Endothelial cell of hepatic sinusoid (primary cell): ENCODE measurements at regions not wholly inside any gene's neighbourhood (a gene's known extent, or its start where the extent isn't known, plus 50 kb on each side); places are given as distances from the start of the nearest gene placed in this dataset.

Experiments used
- in situ Hi-C: cut with HindIII; loops from 2 replicates; pipeline ENCODE4 v1.10.0; 2017; ENCODE audit warnings: low sequenced_read_pairs

DNA sequence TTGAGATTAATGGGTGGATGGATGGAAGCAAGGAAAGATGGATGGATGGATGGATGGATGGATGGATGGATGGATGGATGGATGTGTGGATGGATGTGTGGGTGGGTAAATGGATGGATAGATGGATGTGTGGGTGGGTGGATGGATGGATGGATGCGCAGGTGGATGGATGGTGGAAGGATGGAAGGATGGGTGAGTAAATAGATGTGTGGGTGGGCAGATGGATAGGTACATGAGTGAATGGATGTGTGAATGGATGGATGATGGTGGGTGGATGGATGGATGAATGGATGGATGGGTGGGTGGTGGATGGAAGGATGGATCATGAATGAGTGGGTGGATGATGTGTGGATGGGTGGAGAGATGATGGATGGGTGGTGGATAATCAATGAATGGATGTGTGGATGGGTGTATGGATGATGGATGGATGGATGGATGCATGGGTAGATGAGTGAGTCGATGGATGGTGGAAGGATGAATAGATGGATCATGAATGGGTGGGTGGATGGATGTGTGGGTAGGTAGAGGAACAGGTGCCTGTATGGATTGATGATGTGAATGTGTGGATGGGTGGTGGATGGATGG lies 375.2 kb downstream of the BRD1 start:
- in situ Hi-C loops, result no loop called here

DNA sequence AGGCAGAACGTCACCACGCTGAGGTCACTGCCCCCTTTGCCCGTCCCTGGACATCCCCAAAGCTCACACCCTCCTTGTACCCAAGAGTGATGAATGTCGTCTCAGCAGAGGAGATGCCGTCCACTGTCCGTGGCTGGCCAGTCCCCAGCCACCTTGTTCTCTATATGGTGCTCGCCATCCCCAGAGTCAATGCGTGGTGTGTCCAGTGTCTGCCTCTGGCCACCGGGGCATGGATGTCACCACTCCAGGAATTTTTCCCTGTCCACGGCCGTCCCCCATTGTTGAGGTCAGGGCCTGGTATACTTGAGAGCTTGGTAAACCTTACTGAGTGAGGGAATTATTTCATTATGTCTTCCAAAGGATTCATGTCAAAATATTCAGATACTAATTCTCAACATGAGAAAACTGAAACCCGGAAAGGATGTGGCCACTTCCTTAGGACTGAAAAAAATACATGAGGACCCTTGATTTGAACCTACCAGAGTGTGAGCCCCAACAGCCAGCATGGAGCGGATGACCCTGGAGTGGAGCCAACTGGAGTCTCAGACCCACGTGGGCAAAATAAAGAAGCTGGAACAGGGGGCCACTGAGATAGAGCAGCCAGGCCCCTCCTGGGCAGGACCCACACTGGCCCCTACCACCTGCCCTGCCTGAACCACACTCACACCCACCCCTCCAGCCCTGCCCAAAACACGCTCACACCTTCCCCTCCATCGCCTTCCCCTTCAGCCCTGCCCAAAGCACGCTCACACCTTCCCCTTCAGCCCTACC lies 376.4 kb downstream of the BRD1 start:
- in situ Hi-C loops, result no loop called here

- in situ Hi-C loops, result no loop called here
Measured at GRCh38 chr22:49450498-49450897, 377.2 kb downstream of the BRD1 start.

DNA sequence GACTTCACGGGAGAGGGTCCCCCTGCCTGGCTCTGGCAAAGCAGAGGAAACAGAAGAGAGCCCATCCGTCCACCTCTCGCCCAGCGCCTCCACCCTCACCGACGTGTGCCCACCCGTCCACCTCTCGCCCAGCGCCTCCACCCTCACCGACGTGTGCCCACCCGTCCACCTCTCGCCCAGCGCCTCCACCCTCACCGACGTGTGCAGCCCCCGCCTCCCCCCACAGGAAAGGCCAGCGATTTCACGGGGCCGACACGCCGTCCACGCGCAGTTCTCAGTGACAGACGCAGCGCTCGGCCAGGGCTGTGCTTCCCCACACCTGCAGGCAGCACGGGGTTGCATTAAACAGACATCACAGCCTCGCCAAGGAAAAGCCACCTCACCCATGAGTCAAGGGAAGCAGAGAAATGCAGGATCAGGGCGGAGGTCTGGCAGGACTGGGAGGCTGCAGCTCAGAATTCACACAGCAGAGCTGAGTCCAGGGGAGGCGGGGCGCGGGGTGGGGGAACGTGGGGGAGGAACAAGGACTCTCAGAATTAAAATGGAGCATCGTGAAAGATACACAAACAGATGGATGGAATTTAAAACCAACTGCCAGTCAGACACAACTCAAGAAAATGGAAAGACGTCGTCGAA lies 377.7 kb downstream of the BRD1 start:
- in situ Hi-C loops, result no loop called here

DNA sequence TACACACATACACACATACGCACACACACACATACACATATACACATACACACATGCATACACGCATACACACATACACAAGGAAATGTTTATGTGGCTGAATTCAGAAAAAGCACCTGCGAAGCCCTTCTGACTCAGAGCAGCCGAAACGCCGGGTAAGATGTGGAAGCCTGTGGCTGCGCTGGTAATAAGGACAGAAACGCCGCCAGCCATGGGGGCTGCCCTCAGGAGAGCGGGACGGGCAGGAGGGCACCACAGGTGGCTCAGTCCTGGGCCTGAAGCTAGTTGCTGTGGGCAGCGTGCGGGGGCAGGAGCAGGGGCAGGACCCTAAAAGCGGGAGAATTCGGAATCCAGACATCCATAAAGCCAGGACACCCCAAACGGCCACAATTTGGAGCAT lies 378.3 kb downstream of the BRD1 start:
- in situ Hi-C loops, result no loop called here

- in situ Hi-C loops, result no loop called here
Measured at GRCh38 chr22:49448526-49448925, 379.1 kb downstream of the BRD1 start.

GRCh38 chr22:49447837-49448236 lies 379.8 kb downstream of the BRD1 start:
- in situ Hi-C loops, result no loop called here

DNA sequence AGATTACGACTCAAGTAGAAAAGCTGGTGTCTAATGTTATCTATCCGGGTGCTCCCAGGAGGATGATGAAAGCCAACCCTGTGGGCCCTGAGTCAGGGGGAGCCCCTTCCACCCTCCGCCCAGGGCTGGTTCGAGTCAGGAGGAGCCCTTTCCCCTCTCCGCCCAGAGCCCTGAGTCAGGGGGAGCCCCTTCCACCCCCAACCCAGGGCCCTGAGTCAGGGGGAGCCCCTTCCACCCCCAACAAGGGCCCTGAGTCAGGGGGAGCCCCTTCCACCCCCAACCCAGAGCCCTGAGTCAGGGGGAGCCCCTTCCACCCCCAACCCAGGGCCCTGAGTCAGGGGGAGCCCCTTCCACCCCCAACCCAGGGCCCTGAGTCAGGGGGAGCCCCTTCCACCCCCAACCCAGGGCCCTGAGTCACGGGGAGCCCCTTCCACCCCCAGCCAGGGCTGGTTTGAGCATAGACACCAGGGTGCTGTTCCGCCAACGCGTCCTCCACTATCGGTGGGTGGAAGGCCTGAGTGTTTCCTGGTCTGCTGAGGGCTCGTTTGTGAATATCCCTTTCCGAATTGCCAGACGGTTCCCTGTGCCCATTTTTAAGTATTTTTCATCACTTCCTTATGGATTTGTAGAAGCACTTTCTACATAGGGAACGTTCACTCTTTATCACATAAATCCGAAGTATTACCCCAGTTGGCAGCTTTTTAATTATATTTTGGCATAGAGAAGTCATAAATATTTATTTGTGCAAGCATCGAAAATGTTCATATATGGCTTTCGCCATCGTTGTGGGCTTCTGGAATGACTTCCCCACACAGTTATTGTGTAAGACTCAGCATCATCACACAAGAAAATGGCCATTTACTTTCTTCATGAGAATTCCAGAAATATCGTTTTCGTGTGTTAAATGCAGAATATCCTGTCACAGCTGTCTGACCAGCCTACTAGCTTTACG lies 380.6 kb downstream of the BRD1 start:
- in situ Hi-C loops, result no loop called here

DNA sequence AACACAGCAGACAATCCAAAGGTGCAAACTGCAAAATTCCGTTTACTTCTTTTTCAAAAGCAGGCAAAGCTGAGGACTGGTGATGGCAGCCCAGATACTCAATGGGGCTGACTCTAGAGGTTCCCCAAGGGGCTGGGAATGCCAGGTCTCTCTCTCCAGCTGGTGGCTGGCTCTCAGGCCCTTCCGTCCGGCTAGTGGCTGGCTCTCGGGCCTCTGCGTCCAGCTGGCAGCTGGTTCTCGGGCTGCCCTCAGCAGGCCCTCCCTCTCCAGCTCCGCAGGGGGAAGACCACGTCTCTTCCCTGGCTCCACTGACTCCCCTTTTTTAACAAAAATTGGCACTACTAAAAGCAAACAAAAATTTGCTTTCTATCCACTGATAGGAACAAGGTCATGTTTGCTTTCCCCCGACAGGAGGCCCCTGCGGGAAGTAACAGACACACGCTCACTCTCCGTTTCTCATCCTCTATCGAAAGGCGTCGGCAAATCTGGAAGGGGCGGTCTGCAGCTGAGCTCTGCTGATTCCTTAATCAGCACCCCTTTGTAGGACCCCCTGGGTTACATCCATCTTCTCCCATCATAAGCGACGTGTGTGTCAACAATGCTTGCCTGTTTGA lies 381.4 kb downstream of the BRD1 start:
- in situ Hi-C loops, result no loop called here

DNA sequence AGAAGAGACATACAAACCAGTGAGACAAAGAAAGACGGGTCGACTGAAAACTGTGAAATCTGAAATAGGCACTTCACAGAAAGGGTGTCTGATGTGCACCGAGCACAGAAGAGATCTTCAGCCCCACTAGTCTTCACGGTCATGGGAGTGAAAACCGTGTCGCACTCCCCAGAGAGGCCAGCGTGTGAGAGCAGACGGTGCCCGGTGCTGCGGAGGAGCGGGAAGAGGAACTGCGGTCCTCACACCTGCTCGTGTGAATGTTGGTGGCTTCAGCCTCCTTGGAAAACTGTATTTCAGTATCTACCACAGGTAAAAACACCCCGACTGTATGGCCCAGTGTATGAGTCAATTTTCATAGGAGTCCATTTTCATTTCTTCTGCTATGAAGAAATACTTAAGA lies 382.9 kb downstream of the BRD1 start:
- in situ Hi-C loops, result no loop called here

- in situ Hi-C loops, result no loop called here
Measured at GRCh38 chr22:49440931-49441330, 386.7 kb downstream of the BRD1 start.

GRCh38 chr22:49439373-49439772 lies 388.3 kb downstream of the BRD1 start:
- in situ Hi-C loops, result no loop called here

- in situ Hi-C loops, result no loop called here
Measured at GRCh38 chr22:49437956-49438355, 389.7 kb downstream of the BRD1 start.

- in situ Hi-C loops, result no loop called here
Measured at GRCh38 chr22:49437356-49437755, 390.3 kb downstream of the BRD1 start.

DNA sequence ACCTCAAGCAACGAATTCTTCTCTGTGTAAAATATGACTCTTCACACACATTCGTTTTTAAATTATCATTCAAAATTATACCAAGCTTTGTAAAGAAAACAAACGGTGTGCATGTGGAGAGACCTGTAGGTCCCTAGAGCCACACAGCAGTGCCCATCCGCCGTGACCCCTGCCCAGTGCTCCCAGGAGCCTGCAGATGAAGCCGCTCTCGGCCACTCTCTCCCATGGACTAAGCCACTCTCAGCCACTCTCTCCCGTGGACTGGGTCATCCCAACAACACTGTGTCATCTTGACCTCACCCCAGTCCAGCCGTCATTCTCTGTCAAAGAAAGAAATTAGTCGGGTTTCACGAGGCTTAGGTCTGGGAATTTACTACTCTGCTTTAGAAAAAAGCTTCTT lies 391.6 kb downstream of the BRD1 start:
- in situ Hi-C loops, result no loop called here

DNA sequence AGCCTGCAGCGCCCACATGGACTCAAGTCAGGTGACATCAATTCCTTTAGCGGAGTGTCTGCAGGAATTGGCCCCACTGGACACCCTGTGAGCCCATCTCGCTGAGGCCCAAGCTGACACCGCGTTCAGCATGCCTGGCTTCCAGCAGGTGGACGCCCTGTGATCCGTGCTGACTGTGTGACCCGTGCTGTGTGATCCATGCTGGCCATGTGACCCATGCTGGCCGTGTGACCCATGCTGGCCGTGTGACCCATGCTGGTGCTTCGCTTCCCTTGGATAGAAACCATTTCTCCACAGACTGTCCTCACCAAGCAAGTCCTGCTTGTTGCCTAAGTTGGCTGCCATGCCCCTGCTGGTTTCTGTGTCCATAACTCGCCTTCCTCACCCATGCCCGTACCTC lies 392.1 kb downstream of the BRD1 start:
- in situ Hi-C loops, result no loop called here

- in situ Hi-C loops, result no loop called here
Measured at GRCh38 chr22:49433717-49434611, 393.7 kb downstream of the BRD1 start.

DNA sequence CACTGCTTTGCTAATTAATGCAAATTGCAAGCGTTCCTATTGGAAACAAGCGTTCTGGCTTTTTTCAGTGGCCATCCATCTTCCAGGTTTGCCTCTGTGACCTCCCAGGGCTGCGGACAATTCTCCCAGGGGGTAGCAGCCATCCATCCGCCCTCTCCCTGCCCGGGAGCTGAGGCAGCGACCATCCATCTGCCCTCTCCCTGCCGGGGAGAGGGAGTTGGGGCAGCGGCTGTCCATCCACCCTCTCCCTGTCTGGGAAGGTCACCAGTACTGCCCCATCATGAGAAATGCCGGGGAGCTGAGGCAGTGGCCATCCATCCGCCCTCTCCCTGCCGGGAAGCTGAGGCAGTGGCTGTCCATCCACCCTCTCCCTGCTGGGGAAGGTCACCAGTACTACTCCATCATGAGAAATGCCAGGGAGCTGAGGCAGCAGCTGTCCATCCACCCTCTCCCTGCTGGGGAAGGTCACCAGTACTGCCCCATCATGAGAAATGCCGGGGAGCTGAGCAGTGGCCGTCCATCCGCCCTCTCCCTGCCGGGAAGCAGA lies 394.7 kb downstream of the BRD1 start:
- in situ Hi-C loops, result no loop called here

GRCh38 chr22:49432211-49432896 lies 395.3 kb downstream of the BRD1 start:
- in situ Hi-C loops, result no loop called here
